Erythroblast (primary cell): ENCODE measurements at regions not wholly inside any gene's neighbourhood (a gene's known extent, or its start where the extent isn't known, plus 50 kb on each side); places are given as distances from the start of the nearest gene placed in this dataset.

ENCODE experiments used
- GATA1 ChIP-seq: IDR thresholded peaks from 2 replicates; pipeline ENCODE4 v1.6.1; 2011; ENCODE audit warnings: low read depth, mild to moderate bottlenecking, control low read depth, low read length, moderate library complexity
- POLR2A ChIP-seq: IDR thresholded peaks from 2 replicates; pipeline ENCODE4 v1.6.1; 2011; ENCODE audit warnings: mild to moderate bottlenecking, low read length

- no peak for TF ChIP-seq POLR2A
- no peak for TF ChIP-seq GATA1
Observed at GRCh38 chr13:30049692-30050091, 199.3 kb upstream of the UBL3 start.
